Astrocyte of the cerebellum (primary cell): ENCODE measurements at regions not wholly inside any gene's neighbourhood (a gene's known extent, or its start where the extent isn't known, plus 50 kb on each side); places are given as distances from the start of the nearest gene placed in this dataset.
"Not testable (repeated sequence)": the region's sequence is repeated elsewhere in the genome, so short reads cannot be mapped to it uniquely, and the experiment has no call there.

Experiments used
- DNase-seq: peaks from one replicate; pipeline ENCODE4 v3.0.0-alpha.2; 2011; ENCODE audit warnings: low read depth
- H3K4me3 ChIP-seq: 2 replicates; pipeline ENCODE4 v1.5.1; 2011; ENCODE audit warnings: mild to moderate bottlenecking, low read depth, low read length, moderate library complexity
- in situ Hi-C: cut with HindIII; loops from 2 replicates; pipeline ENCODE4 v1.10.0; 2017; ENCODE audit warnings: low sequenced_read_pairs

GRCh38 chr9:94387338-94388010 lies 59.0 kb upstream of the NUTM2F start:
- DNase-seq, H3K4me3 ChIP-seq, in situ Hi-C loops: not testable (repeated sequence)

GRCh38 chr9:94388011-94388406 lies 59.6 kb upstream of the NUTM2F start:
- H3K4me3 ChIP-seq, DNase-seq, in situ Hi-C loops: not testable (repeated sequence)

- in situ Hi-C loops, DNase-seq, H3K4me3 ChIP-seq: not testable (repeated sequence)
These were observed 62.1 kb upstream of the NUTM2F start for GRCh38 chr9:94390425-94391098.

- in situ Hi-C loops, H3K4me3 ChIP-seq, DNase-seq: not testable (repeated sequence)
These were observed 64.7 kb upstream of the NUTM2F start for GRCh38 chr9:94392971-94393624.

GRCh38 chr9:94397766-94398379 lies 69.4 kb upstream of the NUTM2F start:
- not testable (repeated sequence) for DNase-seq

GRCh38 chr9:94400461-94400860 lies 72.0 kb upstream of the NUTM2F start:
- DNase-seq, in situ Hi-C loops, H3K4me3 ChIP-seq: not testable (repeated sequence)

More at GRCh38 chr9:94397766-94398379, 69.4 kb upstream of the NUTM2F start:
- H3K4me3 ChIP-seq, in situ Hi-C loops: not testable (repeated sequence)

GRCh38 chr9:94402795-94403194 lies 74.4 kb upstream of the NUTM2F start:
- DNase-seq, H3K4me3 ChIP-seq, in situ Hi-C loops: not testable (repeated sequence)

- H3K4me3 ChIP-seq, in situ Hi-C loops: not testable (repeated sequence)
- peak; percentile 3 for DNase-seq
These were observed 75.1 kb upstream of the NUTM2F start for GRCh38 chr9:94403571-94403970.

GRCh38 chr9:94413665-94414064 lies 85.2 kb upstream of the NUTM2F start:
- DNase-seq, H3K4me3 ChIP-seq, in situ Hi-C loops: not testable (repeated sequence)

GRCh38 chr9:94415111-94415510 lies 86.7 kb upstream of the NUTM2F start:
- H3K4me3 ChIP-seq, DNase-seq, in situ Hi-C loops: not testable (repeated sequence)

GRCh38 chr9:94420098-94420497 lies 91.7 kb upstream of the NUTM2F start:
- H3K4me3 ChIP-seq, in situ Hi-C loops, DNase-seq: not testable (repeated sequence)

- H3K4me3 ChIP-seq, DNase-seq, in situ Hi-C loops: not testable (repeated sequence)
These were observed 93.5 kb upstream of the NUTM2F start for GRCh38 chr9:94421951-94422350.

- in situ Hi-C loops, DNase-seq, H3K4me3 ChIP-seq: not testable (repeated sequence)
These were observed 96.9 kb upstream of the NUTM2F start for GRCh38 chr9:94425312-94425711.

- H3K4me3 ChIP-seq, DNase-seq, in situ Hi-C loops: not testable (repeated sequence)
These were observed 108.7 kb upstream of the NUTM2F start for GRCh38 chr9:94437128-94437527.

GRCh38 chr9:94438336-94438735 lies 109.9 kb upstream of the NUTM2F start:
- H3K4me3 ChIP-seq, DNase-seq, in situ Hi-C loops: not testable (repeated sequence)

- in situ Hi-C loops, H3K4me3 ChIP-seq, DNase-seq: not testable (repeated sequence)
These were observed 112.7 kb upstream of the NUTM2F start for GRCh38 chr9:94441146-94441545.
